GM12865 (cell line): ENCODE measurements at regions not wholly inside any gene's neighbourhood (a gene's known extent, or its start where the extent isn't known, plus 50 kb on each side); places are given as distances from the start of the nearest gene placed in this dataset.
A peak's percentile ranks its signal among the peaks of the same experiment; 100 is the strongest.

Experiments used
- DNase-seq: peaks from one replicate; pipeline ENCODE4 v3.0.0; 2010; ENCODE audit warnings: low read depth
- H3K4me3 ChIP-seq: 2 replicates; pipeline ENCODE4 v1.5.1; 2011; ENCODE audit warnings: mild to moderate bottlenecking, low read depth, low read length, control low read depth
- TF ChIP-seq, protein P1 (sequence below): IDR thresholded peaks from 2 replicates; pipeline ENCODE4 v1.5.1; 2011; ENCODE audit warnings: low read length, control low read depth, low read depth, inconsistent platforms; ENCODE audit not compliant: insufficient read depth; ENCODE audit errors: missing control alignments

DNA sequence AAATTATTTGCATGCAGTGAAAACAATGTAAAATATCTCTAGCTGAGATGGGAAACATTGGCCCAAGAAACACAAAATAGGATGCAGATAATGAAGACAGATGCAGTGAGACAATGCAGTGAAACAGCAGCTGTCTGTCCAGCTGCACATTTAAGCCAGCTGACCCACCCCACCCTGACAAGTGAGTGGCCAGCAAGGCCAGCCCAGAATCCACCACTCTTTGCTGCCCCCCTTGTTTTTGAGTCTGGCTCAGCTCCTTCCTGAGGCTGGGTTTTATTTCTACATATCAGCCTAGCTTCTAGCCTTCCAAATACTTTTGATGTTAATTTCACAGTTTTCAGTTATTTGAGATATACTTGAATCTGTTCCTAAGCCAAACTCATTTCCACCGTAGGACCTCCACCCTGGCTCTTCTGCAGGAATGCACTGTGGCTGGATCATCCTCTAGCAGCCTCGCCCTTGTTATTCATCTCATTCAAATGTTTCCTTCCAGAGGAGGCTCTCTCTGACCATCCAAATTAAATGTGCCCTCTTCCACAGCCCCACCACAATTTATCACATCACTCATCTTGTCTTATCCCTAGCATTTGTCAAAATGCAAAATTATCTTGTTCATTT is 154.1 kb upstream of the POU2AF2 start:
- TF ChIP-seq, protein P1, sequence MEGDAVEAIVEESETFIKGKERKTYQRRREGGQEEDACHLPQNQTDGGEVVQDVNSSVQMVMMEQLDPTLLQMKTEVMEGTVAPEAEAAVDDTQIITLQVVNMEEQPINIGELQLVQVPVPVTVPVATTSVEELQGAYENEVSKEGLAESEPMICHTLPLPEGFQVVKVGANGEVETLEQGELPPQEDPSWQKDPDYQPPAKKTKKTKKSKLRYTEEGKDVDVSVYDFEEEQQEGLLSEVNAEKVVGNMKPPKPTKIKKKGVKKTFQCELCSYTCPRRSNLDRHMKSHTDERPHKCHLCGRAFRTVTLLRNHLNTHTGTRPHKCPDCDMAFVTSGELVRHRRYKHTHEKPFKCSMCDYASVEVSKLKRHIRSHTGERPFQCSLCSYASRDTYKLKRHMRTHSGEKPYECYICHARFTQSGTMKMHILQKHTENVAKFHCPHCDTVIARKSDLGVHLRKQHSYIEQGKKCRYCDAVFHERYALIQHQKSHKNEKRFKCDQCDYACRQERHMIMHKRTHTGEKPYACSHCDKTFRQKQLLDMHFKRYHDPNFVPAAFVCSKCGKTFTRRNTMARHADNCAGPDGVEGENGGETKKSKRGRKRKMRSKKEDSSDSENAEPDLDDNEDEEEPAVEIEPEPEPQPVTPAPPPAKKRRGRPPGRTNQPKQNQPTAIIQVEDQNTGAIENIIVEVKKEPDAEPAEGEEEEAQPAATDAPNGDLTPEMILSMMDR = no peak
- no peak for DNase-seq
- no peak overlapping the region for H3K4me3 ChIP-seq

- no peak for DNase-seq
- TF ChIP-seq, protein P1 = no peak
- no peak overlapping the region for H3K4me3 ChIP-seq
These were observed 155.8 kb upstream of the POU2AF2 start for GRCh38 chr11:111089759-111090158.

DNA sequence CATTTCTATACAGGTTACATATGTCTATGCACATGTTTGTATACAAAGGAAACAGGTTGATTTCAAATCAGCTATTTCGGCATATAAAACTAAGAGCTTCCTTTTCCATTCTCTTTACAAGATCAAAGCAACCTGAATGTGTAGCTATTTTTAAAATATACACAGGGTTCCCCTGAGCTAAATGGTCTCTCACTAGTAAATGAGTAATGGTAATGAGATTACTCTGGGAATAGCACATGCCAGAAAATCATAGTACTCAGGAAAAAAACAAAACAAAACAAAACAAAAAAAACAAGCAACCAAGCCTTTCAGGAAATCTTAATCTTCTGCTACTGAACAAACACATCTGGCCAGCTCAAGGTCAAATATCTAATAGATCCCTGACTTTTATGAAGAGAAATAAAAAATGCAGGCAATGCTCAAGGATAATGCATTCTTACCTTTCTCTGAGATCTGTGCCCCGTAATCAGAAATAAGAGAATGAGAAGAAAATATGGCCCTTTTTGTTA is 156.6 kb upstream of the POU2AF2 start:
- no peak for DNase-seq
- TF ChIP-seq, protein P1 = no peak

GRCh38 chr11:111086058-111086457 is 159.5 kb upstream of the POU2AF2 start:
- no peak overlapping the region for H3K4me3 ChIP-seq
- DNase-seq = peak; percentile 18
- TF ChIP-seq, protein P1 = no peak

More for the DNA sequence above, 156.6 kb upstream of the POU2AF2 start:
- no peak overlapping the region for H3K4me3 ChIP-seq

- no peak for DNase-seq
- H3K4me3 ChIP-seq = no peak overlapping the region
- TF ChIP-seq, protein P1 = no peak
These were observed 162.9 kb upstream of the POU2AF2 start for GRCh38 chr11:111082664-111083063.

GRCh38 chr11:111081021-111081511 is 164.5 kb upstream of the POU2AF2 start:
- DNase-seq = no peak
- H3K4me3 ChIP-seq = no peak overlapping the region
- TF ChIP-seq, protein P1 = no peak
